DND-41 (cell line): ENCODE measurements at regions not wholly inside any gene's neighbourhood (a gene's known extent, or its start where the extent isn't known, plus 50 kb on each side); places are given as distances from the start of the nearest gene placed in this dataset.

Experiments used
- ATAC-seq: fragments of 200-7000 bp; cut with Tn5 transposase; 3 replicates; pipeline ENCODE4 v1.9.1; 2021; ENCODE audit warnings: low read depth; ENCODE audit not compliant: insufficient read depth
- DNase-seq: peaks from one replicate; pipeline ENCODE4 v3.0.0-alpha.2; 2020
- H2AFZ ChIP-seq: 2 replicates; pipeline ENCODE4 v1.6.0; 2012; ENCODE audit warnings: low read depth, low read length
- H3K27ac ChIP-seq: 2 replicates; pipeline ENCODE4 v1.5.1; 2012; ENCODE audit warnings: low read length, inconsistent platforms
- H3K27me3 ChIP-seq: fragments of 200-600 bp; sonication (generic); 2 replicates; pipeline ENCODE4 v1.6.0; 2012; ENCODE audit warnings: low read length, mild to moderate bottlenecking, inconsistent platforms; ENCODE audit not compliant: insufficient read depth, poor library complexity
- H3K36me3 ChIP-seq: 2 replicates; pipeline ENCODE4 v1.5.1; 2012; ENCODE audit warnings: low read length, inconsistent platforms; ENCODE audit not compliant: insufficient read depth
- H3K4me1 ChIP-seq: 2 replicates; pipeline ENCODE4 v1.5.1; 2012; ENCODE audit warnings: mild to moderate bottlenecking, low read length; ENCODE audit not compliant: insufficient read depth
- H3K4me2 ChIP-seq: 2 replicates; pipeline ENCODE4 v1.6.0; 2012; ENCODE audit warnings: mild to moderate bottlenecking, moderate library complexity, low read length, inconsistent platforms; ENCODE audit not compliant: insufficient read depth
- H3K4me3 ChIP-seq, 2 experiments: fragments of 200-600 bp in 1 of 2; shearing (Covaris generic) in 1 of 2; 2 replicates each; pipeline ENCODE4 v1.5.1; 2012 to 2016; ENCODE audit warnings: inconsistent platforms in 2 of 2, low read length in 2 of 2, mild to moderate bottlenecking in 2 of 2, low read depth in 1 of 2, moderate library complexity in 1 of 2
- H3K79me2 ChIP-seq: 2 replicates; pipeline ENCODE4 v1.6.0; 2012; ENCODE audit warnings: low read length, inconsistent platforms; ENCODE audit not compliant: insufficient read depth
- H3K9ac ChIP-seq: 2 replicates; pipeline ENCODE4 v1.6.0; 2012; ENCODE audit warnings: low read depth, mild to moderate bottlenecking, inconsistent platforms, low read length, moderate library complexity
- H3K9me3 ChIP-seq: 2 replicates; pipeline ENCODE4 v1.5.1; 2012; ENCODE audit warnings: low read length, moderate library complexity, mild to moderate bottlenecking, inconsistent platforms; ENCODE audit not compliant: insufficient read depth, severe bottlenecking
- H4K20me1 ChIP-seq: 2 replicates; pipeline ENCODE4 v1.6.0; 2012; ENCODE audit warnings: low read length; ENCODE audit not compliant: insufficient read depth
- EZH2 ChIP-seq: IDR thresholded peaks from 3 replicates; pipeline ENCODE4 v1.6.1; 2012; ENCODE audit warnings: borderline replicate concordance, low read depth, mild to moderate bottlenecking, moderate library complexity, low read length, inconsistent platforms; ENCODE audit not compliant: severe bottlenecking
- TF ChIP-seq, protein P1 (sequence below): IDR thresholded peaks from 2 replicates; pipeline ENCODE4 v1.5.1; 2012; ENCODE audit warnings: borderline replicate concordance, low read length, moderate library complexity, mild to moderate bottlenecking; ENCODE audit not compliant: poor library complexity, severe bottlenecking; ENCODE audit errors: extremely low read depth

DNA sequence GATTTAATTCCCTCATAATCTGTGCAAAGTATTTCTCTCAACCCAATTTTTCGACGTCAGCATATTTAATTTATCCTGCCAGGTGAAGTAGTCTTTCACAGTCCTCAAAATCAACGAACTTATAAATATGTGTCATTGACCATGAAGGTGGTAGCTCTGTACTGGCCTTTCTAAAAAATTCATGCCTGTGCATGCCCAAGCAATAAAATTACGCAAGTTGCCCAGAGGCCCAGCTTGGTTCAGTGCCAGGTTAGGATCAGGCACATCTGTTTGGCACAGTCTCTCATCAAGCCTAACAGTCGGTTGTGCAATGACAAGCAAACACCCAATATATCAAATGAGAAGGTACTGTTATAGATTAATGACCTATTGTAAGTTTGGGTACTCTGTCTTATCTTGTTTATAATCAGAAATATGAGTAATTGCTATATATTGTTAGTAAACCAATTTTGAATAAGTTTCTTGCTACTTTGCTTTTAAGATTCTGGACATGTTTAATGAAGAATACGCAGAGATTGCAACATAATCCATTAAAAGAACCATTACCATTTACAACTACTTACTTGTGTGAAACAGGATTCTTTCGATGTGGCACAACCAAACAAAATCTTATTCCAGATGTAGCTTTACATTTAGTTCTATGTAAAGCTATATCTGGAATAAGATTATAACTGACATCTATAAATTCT, 159.0 kb upstream of the IL12A start:
- no peaks in the 10 kb centered on the region; the same call in 1 of the 2 replicates for H4K20me1 ChIP-seq
- no peaks in the 10 kb centered on the region for H3K79me2 ChIP-seq
- ATAC-seq (no peak), DNase-seq (no peak)
- H3K27ac ChIP-seq: no peak overlapping the region
- no peaks in the 10 kb centered on the region; the same call in 1 of the 2 replicates for H3K4me1 ChIP-seq
- no peak overlapping the region for H2AFZ ChIP-seq
- TF ChIP-seq, protein P1, sequence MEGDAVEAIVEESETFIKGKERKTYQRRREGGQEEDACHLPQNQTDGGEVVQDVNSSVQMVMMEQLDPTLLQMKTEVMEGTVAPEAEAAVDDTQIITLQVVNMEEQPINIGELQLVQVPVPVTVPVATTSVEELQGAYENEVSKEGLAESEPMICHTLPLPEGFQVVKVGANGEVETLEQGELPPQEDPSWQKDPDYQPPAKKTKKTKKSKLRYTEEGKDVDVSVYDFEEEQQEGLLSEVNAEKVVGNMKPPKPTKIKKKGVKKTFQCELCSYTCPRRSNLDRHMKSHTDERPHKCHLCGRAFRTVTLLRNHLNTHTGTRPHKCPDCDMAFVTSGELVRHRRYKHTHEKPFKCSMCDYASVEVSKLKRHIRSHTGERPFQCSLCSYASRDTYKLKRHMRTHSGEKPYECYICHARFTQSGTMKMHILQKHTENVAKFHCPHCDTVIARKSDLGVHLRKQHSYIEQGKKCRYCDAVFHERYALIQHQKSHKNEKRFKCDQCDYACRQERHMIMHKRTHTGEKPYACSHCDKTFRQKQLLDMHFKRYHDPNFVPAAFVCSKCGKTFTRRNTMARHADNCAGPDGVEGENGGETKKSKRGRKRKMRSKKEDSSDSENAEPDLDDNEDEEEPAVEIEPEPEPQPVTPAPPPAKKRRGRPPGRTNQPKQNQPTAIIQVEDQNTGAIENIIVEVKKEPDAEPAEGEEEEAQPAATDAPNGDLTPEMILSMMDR: no peak
- no peak for TF ChIP-seq EZH2
- no peaks in the 10 kb centered on the region for H3K9me3 ChIP-seq
- H3K4me2 ChIP-seq: no peak overlapping the region
- H3K27me3 ChIP-seq: no peaks in the 10 kb centered on the region
- H3K4me3 ChIP-seq: no peak overlapping the region
- no peaks in the 10 kb centered on the region for H3K36me3 ChIP-seq
- H3K9ac ChIP-seq: no peak overlapping the region

DNA sequence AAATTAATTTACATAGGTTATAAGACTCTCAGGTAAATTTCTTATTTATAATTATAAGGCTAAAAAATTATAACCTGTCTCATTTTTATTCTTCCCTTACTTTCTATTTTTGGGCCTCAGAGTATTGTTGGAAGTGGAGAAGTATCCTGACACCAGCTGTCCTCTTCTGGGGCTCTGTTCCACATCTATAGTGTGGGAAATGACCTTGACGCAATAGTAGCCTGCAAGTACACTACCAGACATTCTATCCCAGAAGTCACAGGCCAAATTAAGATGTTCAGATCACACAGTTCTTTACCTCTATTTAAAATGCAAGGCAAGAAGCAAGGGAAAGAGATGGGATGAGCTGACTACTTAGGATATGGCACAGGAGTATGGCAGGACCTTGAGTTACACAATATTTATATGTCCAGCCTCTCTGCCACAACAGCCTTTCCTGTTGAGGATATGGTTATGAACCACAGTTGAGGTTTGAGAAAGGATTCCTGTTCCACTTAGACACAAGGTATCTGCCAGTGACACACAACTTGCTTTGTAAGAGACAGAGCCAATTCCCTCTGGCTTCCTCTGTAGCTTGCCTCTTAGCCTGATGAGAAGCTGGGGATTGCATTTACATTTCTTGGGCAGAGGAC, 158.0 kb upstream of the IL12A start:
- Histone ChIP-seq H3K9me3 (no peaks in the 10 kb centered on the region), H2AFZ (no peak overlapping the region), H3K9ac (no peak overlapping the region), H3K27me3 (no peaks in the 10 kb centered on the region), H3K36me3 (no peaks in the 10 kb centered on the region), H3K27ac (no peak overlapping the region), H3K4me2 (no peak overlapping the region), H3K79me2 (no peaks in the 10 kb centered on the region), H3K4me1 (no peaks in the 10 kb centered on the region; the same call in 1 of the 2 replicates), H3K4me3 (no peak overlapping the region), H4K20me1 (no peaks in the 10 kb centered on the region; the same call in 1 of the 2 replicates)
- DNase-seq (no peak), ATAC-seq (no peak)
- no peak for TF ChIP-seq EZH2
- TF ChIP-seq, protein P1: no peak

DNA sequence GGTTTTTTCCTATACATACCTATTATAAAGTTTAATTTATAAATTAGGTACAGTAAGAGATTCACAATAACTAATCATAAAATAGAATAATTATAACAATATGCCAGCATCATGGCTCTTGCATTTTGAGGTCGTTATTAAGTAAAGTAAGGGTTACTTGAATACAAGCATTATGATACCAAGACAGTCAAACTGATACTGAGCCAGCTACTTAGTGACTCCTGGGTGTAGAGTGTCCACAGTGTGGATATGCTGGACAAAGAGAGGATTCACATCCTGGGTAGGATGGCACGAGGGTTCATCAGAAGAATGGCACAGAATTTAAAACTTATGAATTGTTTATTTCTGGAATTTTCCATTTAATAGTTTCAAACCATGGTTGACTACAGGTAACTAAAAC, 157.2 kb upstream of the IL12A start:
- H3K4me1 ChIP-seq: no peaks in the 10 kb centered on the region; the same call in 1 of the 2 replicates
- H3K4me2 ChIP-seq: no peak overlapping the region

More for the DNA sequence above, 157.2 kb upstream of the IL12A start:
- no peak for DNase-seq
- peaks cover 3% of the 10 kb centered on the region for H3K27me3 ChIP-seq
- no peak for ATAC-seq
- H3K27ac ChIP-seq: no peak overlapping the region
- no peaks in the 10 kb centered on the region for H3K36me3 ChIP-seq
- no peak overlapping the region for H3K4me3 ChIP-seq
- H4K20me1 ChIP-seq: no peaks in the 10 kb centered on the region; the same call in 1 of the 2 replicates
- H3K9me3 ChIP-seq: no peaks in the 10 kb centered on the region
- no peaks in the 10 kb centered on the region for H3K79me2 ChIP-seq
- H2AFZ ChIP-seq: no peak overlapping the region
- no peak overlapping the region for H3K9ac ChIP-seq
- TF ChIP-seq, protein P1: no peak
- no peak for TF ChIP-seq EZH2
